MM.1S (cell line): ENCODE measurements at regions not wholly inside any gene's neighbourhood (a gene's known extent, or its start where the extent isn't known, plus 50 kb on each side); places are given as distances from the start of the nearest gene placed in this dataset.

ENCODE experiments used
- EZH2phosphoT487 ChIP-seq: fragments of 300-600 bp; sonication (generic); IDR thresholded peaks from 2 replicates; pipeline ENCODE4 v1.6.1; 2018; ENCODE audit warnings: antibody characterized with exemption, low read length
- TF ChIP-seq, protein P1 (sequence below): fragments of 300-600 bp; sonication (generic); IDR thresholded peaks from 2 replicates; pipeline ENCODE4 v1.5.1; 2016; ENCODE audit warnings: antibody characterized with exemption, low read length, mixed read lengths

DNA sequence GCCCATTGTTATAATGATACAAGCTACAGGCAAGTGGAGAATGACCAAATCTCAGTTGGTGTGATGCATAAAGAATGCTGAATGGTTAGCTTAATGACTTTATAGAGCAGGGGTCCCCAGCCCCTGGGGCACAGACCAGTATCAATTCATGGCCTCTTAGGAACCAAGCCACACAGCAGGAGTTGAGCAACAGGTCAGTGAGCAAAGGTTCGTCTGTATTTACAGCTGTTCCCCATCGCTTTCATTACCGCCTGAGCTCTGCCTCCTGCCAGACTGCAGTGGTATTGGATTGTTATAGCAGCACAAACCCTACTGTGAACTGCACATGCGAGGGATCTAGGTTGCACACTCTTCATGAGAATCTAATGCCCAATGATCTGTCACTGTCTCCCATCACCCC is 114.0 kb upstream of the ZFHX3 start:
- TF ChIP-seq, protein P1, sequence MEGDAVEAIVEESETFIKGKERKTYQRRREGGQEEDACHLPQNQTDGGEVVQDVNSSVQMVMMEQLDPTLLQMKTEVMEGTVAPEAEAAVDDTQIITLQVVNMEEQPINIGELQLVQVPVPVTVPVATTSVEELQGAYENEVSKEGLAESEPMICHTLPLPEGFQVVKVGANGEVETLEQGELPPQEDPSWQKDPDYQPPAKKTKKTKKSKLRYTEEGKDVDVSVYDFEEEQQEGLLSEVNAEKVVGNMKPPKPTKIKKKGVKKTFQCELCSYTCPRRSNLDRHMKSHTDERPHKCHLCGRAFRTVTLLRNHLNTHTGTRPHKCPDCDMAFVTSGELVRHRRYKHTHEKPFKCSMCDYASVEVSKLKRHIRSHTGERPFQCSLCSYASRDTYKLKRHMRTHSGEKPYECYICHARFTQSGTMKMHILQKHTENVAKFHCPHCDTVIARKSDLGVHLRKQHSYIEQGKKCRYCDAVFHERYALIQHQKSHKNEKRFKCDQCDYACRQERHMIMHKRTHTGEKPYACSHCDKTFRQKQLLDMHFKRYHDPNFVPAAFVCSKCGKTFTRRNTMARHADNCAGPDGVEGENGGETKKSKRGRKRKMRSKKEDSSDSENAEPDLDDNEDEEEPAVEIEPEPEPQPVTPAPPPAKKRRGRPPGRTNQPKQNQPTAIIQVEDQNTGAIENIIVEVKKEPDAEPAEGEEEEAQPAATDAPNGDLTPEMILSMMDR: no peak
- TF ChIP-seq EZH2phosphoT487: no peak
